NCI-H1930 (cell line): ENCODE measurements at regions not wholly inside any gene's neighbourhood (a gene's known extent, or its start where the extent isn't known, plus 50 kb on each side); places are given as distances from the start of the nearest gene placed in this dataset.
"Not testable (repeated sequence)": the region's sequence is repeated elsewhere in the genome, so short reads cannot be mapped to it uniquely, and the experiment has no call there.

Source experiments
- DNase-seq, 2 experiments: peaks; one replicate each; lab custom pipeline; 2025; lab: John Stamatoyannopoulos, UW

- not testable (repeated sequence) for DNase-seq
Observed at GRCh38 chr1:195847957-195848875, 760.0 kb downstream of the KCNT2 start.

- DNase-seq: no peak
Observed at GRCh38 chr1:195831789-195832188, 776.5 kb downstream of the KCNT2 start.

GRCh38 chr1:195828325-195828724, 779.9 kb downstream of the KCNT2 start:
- DNase-seq: no peak

DNA sequence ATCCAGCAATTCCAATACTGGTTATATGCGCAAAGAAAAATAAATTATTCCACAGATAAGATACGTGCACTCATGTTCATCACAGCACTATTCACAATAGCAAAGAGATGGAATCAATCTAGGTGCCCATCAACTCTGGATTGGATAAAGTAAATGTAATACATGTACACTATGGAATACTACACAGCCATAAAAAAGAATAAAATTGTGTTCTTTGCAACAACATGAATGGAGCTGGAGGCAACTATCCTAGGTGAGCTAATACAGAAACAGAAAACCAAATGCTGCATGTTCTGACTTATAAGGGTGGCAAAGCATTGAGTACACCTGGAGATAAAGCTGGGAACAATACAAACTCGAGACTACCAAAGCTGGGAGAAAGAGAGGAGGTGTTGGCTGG, 787.3 kb downstream of the KCNT2 start:
- DNase-seq: no peak

DNA sequence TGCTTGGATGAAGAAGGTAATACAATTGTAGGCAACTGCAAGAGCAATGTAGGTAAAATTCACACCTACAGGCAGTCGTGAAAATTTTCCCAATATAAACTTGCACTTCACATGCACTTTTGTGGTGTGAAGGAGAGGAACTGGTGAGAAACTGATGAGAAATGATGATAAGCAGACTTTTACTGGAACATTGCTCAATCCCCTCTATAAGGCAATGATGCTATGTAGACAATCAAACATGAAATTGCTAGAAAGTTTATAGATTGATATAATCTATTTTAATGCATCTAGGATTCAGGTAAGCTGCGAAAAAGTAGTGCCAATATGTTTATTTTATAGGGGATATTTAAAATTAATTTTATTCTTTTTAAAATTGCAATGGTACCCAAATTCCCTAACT, 802.2 kb downstream of the KCNT2 start:
- DNase-seq: no peak

- no peak for DNase-seq
Observed at GRCh38 chr1:195804547-195804946, 803.7 kb downstream of the KCNT2 start.

DNA sequence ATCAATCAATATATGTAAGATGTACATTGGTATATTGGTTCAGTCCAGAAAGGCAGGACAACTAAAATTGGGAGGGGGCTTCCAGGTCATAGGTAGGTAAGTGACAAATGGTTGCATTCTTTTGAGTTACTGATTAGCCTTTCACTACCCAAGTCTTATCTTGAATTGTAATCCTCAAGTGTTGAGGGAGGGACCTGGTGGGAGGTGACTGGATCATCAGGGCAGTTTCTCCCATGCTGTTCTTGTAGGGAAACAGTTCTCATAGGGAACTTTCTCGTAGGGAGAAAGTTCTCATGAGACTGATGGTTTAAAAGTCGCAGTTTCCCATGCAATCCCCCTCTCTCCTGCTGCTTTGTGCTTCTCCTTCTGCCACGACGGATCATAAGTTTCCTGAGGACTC, 809.2 kb downstream of the KCNT2 start:
- DNase-seq: no peak

- no peak for DNase-seq
Observed at GRCh38 chr1:195794225-195794624, 814.0 kb downstream of the KCNT2 start.

- DNase-seq: no peak
Observed at GRCh38 chr1:195791796-195792195, 816.4 kb downstream of the KCNT2 start.

GRCh38 chr1:195790514-195791168, 817.6 kb downstream of the KCNT2 start:
- no peak for DNase-seq

- no peak for DNase-seq
Observed at GRCh38 chr1:195789321-195789720, 818.9 kb downstream of the KCNT2 start.

DNA sequence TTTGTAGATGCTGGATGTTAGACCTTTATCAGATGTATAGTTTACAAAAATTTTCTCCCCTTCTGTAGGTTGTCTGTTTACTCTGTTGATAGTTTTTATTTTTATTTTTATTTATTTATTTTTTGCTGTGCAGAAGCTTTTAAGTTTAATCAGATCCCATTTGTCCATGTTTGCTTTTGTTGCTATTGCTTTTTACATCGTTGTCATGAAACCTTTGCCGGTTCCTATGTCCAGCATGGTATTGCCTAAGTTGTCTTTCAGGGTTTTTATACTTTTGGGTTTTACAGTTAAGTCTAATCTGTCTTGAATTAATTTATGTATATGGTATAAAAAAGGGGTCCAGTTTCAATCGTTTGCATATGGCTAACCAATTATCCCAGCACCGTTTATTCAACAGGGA, 819.5 kb downstream of the KCNT2 start:
- DNase-seq: no peak

DNA sequence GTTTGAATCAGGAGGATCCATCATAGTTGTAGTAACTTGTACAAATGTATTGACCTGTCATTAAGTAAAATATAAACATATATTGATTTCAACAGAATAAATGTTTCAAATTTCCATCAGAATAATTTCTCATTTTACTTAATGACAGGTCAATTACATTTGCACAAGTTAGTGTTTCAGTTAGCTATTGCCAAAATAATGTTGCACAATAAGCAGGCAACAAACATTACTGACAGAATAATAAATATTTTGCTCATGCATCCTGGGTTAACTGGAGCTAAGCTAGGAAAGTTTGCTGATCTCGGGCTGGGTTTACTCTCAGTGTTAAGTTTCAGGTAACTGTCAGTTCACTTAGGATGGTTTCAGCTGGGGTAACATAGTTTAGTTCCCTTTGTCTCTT, 822.4 kb downstream of the KCNT2 start:
- DNase-seq: no peak

DNA sequence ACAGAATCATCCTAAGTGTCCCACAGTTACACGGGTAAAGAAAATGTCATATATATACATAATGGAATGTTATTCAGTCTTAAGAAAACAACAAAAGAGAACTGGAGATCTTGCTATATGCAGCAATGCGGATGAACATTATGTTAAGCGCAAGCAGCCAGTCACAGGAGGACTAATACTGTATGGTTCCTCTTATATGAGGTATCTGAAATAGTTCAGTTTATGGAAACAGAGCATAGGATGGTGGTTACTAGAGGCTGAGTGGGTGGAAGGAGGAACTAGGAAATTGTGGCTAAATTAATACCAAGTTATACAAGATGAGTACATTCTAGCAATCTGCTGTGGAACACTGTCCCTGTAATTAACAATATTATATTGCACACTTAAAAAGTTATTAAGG, 834.3 kb downstream of the KCNT2 start:
- DNase-seq: no peak

DNA sequence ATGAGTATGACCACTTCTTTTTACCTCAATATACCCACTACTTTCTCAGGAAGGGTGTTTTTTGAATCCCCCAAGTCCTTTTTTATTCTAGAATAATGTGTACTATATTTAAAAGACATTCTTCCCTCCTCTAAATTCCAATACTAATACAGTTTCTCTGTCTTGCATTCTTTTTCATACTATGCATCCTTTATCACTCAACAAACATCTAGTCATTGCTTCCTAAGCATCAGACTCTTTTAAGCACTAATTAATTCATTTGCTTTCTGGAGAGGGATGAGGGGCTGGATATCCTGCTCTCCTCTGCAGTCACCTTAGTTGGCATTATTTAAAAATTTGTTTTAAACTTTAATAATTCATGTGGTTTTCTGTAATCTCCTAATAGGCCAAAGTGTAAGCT, 838.8 kb downstream of the KCNT2 start:
- no peak for DNase-seq

GRCh38 chr1:195768936-195769335, 839.3 kb downstream of the KCNT2 start:
- DNase-seq: no peak

DNA sequence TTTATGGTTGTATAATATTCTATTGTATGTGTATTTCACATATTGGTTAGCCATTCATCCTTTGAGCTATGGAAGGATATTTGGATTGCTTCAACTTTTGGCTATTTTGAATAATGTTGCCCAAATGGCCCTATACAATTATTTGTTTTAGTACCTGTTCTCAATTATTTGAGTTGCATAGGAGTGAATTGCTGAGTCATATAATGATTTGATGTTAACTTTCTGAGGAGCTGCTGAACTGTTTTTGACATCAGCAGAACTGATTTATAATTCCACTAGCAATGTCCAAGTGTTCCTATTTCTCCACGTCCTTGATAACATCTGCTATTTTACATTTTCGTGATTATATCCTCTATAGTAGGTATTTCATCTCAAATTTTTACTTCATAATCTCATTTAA, 839.9 kb downstream of the KCNT2 start:
- DNase-seq: no peak

DNA sequence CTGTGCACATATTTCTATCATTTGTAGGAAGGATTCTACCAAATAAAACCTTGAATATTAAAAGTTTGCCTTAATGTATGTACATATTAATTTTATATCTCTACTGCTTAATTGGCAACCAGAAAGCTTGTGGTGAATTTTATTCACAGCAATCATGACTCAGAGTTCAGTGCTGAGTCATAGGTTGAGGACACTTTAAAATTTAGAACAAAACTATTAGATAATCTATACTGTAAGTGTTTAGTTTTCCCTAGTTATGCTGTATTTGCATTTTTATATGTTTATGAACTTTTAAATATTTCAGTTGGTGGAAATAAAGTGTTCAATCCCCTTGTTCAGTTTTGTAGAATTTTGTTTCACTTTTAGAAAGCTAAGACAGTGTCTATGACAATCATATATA, 841.5 kb downstream of the KCNT2 start:
- DNase-seq: no peak

GRCh38 chr1:195765099-195765498, 843.1 kb downstream of the KCNT2 start:
- no peak for DNase-seq

DNA sequence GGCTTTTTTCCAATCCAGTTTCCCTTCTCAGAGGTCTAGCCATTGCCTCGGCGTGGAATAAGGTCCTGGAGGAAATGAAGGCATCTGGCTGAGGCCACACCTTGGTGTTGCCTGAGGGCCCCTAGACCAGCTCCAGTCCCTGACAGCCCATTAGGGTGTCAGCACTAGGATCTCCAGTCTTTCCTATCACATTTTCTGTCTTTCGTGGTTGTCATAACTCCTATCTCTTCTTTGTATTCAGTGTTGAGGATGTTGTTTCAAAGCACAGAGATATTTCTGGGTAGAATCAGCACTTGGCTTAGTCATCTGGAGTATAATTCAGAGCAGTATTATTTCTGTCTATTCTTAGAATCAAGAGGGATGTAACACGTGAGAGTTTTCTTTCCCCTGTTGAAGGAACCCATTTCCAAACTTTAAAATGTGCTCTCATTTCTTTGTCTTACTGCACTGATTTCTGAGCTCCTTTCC, 844.3 kb downstream of the KCNT2 start:
- DNase-seq: no peak

- peak in 1 of 2 experiments; percentile 1 for DNase-seq
Observed at GRCh38 chr1:195763146-195763906, 844.9 kb downstream of the KCNT2 start.

DNA sequence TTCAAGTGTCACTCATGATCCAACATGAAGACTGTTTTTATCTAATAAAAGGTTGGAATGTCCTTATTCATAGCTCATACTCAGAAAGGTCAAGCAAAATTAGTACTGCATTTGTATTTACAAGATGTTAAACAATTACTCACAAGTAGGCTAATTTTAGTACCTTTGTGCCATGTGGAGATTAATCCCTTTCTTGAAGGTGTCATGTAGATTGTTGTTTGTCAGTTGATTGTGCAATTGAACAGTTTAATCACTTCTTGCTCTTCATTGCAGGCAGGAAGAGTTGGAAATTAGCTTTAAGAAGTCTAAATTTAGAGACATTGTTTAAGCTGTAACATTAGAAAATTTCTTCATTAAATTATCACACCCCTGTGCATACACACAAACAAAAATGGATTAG, 847.1 kb downstream of the KCNT2 start:
- no peak for DNase-seq

DNA sequence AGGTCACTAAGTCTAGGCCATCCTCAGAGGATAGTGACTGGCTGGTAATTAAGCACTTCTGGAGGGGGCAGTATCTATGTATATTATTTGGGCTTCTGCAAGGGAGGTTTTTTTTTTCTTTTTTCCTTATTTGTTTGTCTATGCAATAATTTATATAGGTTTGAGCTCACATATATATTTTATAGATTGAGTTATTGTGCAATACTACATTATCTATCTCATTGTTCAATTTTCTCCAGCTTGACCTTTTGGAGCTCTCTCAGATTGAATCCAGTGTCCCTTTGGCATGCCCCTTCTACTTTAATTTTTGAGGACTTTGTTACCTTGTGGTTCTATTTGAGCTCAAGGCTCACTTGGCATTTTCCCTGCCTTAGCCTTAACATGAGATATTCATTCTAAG, 852.1 kb downstream of the KCNT2 start:
- no peak for DNase-seq
